ENCODE measurements at regions not wholly inside any gene's neighbourhood (a gene's known extent, or its start where the extent isn't known, plus 50 kb on each side); places are given as distances from the start of the nearest gene placed in this dataset.

DNA sequence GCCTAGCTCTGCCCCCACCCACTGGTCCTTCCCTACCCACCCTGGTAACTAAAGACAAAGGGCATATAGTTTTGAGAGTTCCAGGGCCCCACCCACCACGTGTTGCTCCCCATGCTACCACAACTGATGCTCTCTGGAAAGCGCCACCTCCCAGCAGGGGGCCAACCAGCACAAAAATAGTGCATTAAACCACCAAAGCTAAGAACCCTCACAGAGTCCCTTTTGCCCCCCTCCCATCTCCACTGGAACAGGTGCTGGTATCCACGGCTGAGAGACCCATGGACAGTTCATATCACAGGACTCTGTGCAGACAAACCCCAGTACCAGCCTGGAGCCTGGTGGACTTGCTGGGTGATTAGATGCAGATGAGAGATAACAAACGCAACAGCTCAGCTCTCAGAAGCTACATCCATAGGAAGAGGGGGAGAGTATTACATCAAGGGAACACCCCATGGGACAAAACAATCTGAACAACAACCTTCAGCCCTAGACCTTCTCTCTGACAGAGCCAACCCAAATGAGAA is 715.9 kb downstream of the NUP35 start:
- TF ChIP-seq, protein P1, sequence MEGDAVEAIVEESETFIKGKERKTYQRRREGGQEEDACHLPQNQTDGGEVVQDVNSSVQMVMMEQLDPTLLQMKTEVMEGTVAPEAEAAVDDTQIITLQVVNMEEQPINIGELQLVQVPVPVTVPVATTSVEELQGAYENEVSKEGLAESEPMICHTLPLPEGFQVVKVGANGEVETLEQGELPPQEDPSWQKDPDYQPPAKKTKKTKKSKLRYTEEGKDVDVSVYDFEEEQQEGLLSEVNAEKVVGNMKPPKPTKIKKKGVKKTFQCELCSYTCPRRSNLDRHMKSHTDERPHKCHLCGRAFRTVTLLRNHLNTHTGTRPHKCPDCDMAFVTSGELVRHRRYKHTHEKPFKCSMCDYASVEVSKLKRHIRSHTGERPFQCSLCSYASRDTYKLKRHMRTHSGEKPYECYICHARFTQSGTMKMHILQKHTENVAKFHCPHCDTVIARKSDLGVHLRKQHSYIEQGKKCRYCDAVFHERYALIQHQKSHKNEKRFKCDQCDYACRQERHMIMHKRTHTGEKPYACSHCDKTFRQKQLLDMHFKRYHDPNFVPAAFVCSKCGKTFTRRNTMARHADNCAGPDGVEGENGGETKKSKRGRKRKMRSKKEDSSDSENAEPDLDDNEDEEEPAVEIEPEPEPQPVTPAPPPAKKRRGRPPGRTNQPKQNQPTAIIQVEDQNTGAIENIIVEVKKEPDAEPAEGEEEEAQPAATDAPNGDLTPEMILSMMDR (IDR thresholded peaks at IDR 0.05), result no peak
- no peak for TF ChIP-seq EP300 (IDR thresholded peaks at IDR 0.05)
